Fibroblast of mammary gland (primary cell): ENCODE measurements at regions not wholly inside any gene's neighbourhood (a gene's known extent, or its start where the extent isn't known, plus 50 kb on each side); places are given as distances from the start of the nearest gene placed in this dataset.

Experiments
- DNase-seq: peaks from one replicate; pipeline ENCODE4 v3.0.0-alpha.2; 2010; ENCODE audit warnings: low read depth
- H3K4me3 ChIP-seq: 2 replicates; pipeline ENCODE4 v1.5.1; 2011; ENCODE audit warnings: low read depth, mild to moderate bottlenecking, low read length, moderate library complexity; ENCODE audit not compliant: control insufficient read depth
- TF ChIP-seq, protein P1 (sequence below): conservative IDR thresholded peaks from 2 replicates; pipeline ENCODE4 v1.5.1; 2011; ENCODE audit warnings: low read depth, low read length, inconsistent platforms; ENCODE audit not compliant: control insufficient read depth, insufficient read depth

- TF ChIP-seq, protein P1, sequence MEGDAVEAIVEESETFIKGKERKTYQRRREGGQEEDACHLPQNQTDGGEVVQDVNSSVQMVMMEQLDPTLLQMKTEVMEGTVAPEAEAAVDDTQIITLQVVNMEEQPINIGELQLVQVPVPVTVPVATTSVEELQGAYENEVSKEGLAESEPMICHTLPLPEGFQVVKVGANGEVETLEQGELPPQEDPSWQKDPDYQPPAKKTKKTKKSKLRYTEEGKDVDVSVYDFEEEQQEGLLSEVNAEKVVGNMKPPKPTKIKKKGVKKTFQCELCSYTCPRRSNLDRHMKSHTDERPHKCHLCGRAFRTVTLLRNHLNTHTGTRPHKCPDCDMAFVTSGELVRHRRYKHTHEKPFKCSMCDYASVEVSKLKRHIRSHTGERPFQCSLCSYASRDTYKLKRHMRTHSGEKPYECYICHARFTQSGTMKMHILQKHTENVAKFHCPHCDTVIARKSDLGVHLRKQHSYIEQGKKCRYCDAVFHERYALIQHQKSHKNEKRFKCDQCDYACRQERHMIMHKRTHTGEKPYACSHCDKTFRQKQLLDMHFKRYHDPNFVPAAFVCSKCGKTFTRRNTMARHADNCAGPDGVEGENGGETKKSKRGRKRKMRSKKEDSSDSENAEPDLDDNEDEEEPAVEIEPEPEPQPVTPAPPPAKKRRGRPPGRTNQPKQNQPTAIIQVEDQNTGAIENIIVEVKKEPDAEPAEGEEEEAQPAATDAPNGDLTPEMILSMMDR, result no peak
- no peak for DNase-seq
- no peak overlapping the region for H3K4me3 ChIP-seq
These were observed 380.1 kb upstream of the PRR16 start for GRCh38 chr5:120083851-120084542.

DNA sequence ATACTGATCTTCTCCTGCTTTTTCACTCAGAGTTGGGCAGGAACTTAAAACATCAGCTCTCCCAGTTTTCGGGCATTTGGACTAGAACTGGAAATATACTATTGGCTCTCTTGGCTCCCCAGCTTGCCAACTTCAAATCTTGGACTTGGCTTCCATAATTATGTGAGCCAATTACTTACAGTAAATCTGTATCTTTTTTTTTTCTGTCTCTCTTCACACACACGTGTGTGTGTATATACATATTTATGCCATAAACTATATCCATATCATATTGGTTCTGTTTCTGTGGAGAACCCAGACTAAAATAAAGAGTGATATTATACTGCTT lies 379.6 kb upstream of the PRR16 start:
- TF ChIP-seq, protein P1, result no peak
- H3K4me3 ChIP-seq, result no peak overlapping the region
- no peak for DNase-seq

- H3K4me3 ChIP-seq, result no peak overlapping the region
- TF ChIP-seq, protein P1, result no peak
- DNase-seq, result no peak
These were observed 378.0 kb upstream of the PRR16 start for GRCh38 chr5:120086081-120086480.

GRCh38 chr5:120088412-120088811 lies 375.7 kb upstream of the PRR16 start:
- H3K4me3 ChIP-seq, result no peak overlapping the region
- TF ChIP-seq, protein P1, result no peak
- DNase-seq, result no peak

DNA sequence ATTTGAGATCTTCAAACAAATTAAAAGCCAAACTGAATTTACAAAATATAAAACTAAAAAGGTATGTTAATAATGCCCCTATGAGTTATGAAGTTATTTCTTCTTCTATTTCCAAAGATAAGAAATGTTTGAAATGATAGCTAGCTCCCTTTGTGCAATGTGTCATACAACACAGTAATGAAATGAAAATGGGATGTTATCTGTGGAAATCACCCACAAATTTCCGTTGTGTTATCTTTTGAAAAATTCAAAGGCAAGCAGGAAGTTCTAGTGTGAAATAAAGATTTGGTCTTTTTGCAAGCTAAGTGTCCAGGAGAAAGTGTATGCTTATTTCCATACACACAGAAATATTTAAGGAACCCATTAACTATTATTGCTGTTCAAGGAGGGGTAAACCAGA lies 375.3 kb upstream of the PRR16 start:
- DNase-seq, result no peak
- TF ChIP-seq, protein P1, result no peak
- no peak overlapping the region for H3K4me3 ChIP-seq

DNA sequence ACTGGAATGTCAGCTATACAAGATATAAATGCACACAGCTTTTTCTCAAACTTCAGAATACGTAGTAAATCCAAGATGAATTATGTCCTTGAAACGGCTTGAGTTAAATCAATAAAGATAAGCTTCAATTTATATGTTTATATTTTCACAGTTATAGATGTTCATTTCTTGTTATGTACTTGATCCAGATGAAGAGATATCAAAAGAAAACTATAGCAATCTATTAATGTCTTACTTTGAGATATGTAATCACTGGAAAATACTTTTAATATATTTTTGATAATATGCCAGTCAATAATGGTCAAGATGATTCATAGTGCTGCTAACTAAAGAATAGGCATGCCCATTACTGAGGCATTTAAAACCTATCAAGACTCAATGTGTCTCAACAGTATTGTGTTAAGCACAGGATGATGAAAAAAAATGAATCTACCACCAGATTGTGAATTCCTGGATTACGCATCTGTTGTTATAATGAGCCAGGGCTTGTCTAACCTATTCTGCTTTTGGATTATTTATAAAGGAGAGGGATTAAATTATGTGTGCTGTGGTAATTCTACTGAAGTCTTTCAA lies 372.6 kb upstream of the PRR16 start:
- TF ChIP-seq, protein P1, result no peak
- H3K4me3 ChIP-seq, result no peak overlapping the region
- DNase-seq, result no peak

GRCh38 chr5:120092649-120093048 lies 371.5 kb upstream of the PRR16 start:
- H3K4me3 ChIP-seq, result no peak overlapping the region
- TF ChIP-seq, protein P1, result no peak
- DNase-seq, result no peak
